Left cardiac atrium (tissue), 4 donors: ENCODE measurements at regions not wholly inside any gene's neighbourhood (a gene's known extent, or its start where the extent isn't known, plus 50 kb on each side); places are given as distances from the start of the nearest gene placed in this dataset.
A peak's percentile ranks its signal among the peaks of the same experiment; 100 is the strongest.
"Not testable (repeated sequence)": the region's sequence is repeated elsewhere in the genome, so short reads cannot be mapped to it uniquely, and the experiment has no call there.

Experiments
- ATAC-seq, 2 donors: fragments of 200-7000 bp; cut with Tn5 transposase; one replicate each; pipeline ENCODE4 v1.9.1; 2020; ENCODE audit warnings: mild to moderate bottlenecking in 2 of 2, moderate library complexity in 2 of 2
- DNase-seq: peaks from one replicate; pipeline ENCODE4 v3.0.0-alpha.2; 2020
- intact Hi-C, 2 donors: fragments of 100-400 bp; cut with DNase I; formaldehyde crosslinking; loops; one replicate each; pipeline versions ENCODE4 v1.14.1 to v1.15.1; 2022 to 2023
- donor health status: DM: no; HTN: yes; CAD: no.
- donor health status: DM: no; HTN: yes; CAD: no; lungs with severe emphysema.
- donor health status: DM: yes; HTN: yes; CAD: no.
- donor health status: Dilated cardiomyopathy.

DNA sequence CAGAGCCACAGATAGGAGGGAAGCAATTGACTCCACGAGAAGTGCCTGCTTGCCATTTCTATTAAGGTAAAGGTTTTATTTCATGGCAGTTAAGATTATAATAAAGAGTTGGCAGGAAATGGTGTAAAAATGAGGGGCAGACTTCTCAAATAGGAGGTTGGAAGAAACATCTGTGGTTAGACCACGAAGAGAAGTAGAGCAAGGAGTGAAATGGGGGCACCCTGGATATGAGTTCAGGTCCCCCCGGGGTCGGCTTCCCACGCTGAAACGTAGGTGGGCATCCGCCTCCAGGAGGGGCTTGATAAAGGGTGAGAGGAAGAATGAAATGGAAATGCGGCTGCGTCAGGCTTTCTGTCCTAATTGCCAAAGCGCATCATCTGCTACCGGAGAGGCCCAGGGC lies 209.1 kb downstream of the MAF start:
- no peak for ATAC-seq
- intact Hi-C loops, result no loop called here
- DNase-seq, result no peak

DNA sequence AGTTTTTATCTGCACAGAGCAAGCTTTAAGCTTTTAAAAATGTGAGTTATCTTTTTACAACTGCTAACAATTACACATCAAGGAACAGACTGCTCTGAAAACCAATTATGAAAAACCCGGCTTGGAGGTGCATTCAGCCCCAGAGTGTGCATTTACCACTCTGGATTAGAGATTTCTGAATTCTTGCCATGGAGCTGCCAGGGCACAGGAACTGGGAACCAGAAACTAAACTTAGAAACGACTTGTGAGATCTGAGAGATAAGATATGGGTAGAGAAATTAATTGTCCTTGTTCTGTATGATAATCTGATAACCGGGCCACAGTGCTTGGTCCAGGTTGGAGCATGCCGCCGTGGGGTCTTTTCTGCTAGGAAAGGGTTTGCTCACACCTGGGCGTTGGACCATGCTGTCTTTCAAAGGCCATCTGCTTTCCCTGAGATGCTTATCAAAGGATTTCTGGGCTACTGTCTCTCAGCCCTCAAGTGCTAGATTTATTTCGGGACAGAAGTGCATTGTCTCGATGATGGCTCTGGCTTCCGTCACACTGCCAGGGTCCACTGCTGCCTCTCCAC lies 210.0 kb downstream of the MAF start:
- ATAC-seq (no peak), DNase-seq (no peak)
- intact Hi-C loops, result no loop called here

DNA sequence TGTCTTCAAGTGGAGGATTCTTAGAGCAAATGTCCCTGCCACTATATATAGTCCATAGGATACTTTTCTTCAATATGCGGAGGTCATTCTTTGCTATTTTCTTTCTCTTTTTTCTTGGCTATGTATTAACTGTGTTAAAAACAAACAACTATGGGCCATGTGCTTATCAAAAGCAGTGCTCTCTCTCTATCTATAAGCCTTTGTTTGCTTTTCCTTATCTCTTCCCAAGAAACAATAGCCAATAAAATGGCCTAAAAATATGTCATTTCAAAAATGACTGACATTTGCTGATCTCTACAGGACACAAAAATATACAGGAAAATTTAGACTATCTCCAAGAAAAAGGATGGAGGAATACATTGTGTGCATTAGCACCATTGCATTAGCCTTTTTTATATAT lies 212.1 kb downstream of the MAF start:
- intact Hi-C loops, result no loop called here
- ATAC-seq, result no peak

DNA sequence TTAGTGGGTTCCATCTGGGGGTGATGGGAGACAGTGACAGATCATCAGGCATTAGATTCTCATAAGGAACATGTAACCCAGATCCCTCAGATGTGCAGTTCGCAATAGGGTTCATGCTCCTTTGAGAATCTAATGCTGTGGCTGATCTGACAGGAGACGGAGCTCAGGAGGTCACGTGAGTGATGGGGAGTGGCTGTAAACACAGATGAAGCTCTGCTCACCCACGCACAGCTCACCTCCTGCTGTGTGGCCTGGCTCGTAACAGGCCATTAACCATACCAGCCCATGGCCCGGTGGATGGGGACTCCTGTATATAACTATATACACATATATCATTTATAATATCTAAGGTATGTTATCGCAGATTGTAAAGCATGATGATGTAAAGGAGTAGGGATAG lies 214.2 kb downstream of the MAF start:
- intact Hi-C loops, result no loop called here
- ATAC-seq, result no peak
- DNase-seq, result no peak

More for the DNA sequence above, 212.1 kb downstream of the MAF start:
- no peak for DNase-seq

DNA sequence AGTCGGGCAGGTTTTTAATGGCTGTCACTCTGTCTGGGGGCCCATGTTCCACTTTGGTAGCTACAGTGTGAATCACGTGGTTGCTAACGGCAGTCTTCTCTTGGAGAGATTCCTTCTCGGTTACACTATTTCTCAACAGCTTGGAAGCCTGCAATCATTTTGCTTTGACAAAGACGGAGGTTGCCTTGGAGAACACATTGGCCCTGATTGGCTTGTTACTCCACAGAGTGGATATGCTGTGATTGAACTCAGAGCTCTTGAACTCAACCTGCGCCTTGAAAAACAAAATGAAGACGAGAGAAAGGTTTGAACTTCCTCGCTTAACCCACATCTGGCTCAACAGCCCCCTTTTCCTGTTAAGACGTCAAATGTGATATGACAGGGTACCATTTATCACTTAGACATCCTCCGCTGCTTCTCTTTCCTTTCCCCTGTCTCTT lies 218.9 kb downstream of the MAF start:
- DNase-seq (no peak), ATAC-seq (peak; percentile 38 to 77)
- intact Hi-C loops, result no loop called here

DNA sequence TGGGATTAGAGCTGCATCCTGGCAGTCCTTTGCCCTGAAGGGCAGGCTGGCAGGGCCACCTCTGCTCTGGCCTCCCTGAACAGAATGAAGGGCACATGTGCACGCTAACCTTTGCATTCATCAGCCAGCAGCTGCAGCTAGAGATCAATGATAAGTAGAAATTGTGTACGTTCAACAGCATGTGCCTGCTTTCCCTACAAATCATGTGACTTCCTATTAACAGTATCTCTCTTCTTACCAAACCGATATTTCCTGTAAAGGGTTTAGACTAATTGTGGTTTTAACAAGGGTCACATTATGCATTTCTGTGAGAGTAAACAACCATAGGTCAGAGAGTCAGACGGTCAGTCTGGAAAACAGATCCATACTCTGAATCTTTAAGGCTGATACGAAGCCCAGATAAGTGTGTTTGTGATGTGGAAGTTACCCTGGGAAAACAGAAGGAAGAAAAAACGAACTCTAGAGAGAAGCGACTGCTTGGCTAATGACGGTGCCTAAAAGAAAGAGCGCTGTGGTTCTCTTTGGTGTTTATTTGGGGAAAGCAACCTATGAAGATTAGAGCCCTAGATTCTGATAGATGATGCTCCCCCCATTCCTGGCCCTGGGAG lies 219.4 kb downstream of the MAF start:
- DNase-seq (no peak), ATAC-seq (peak in 1 of 2 donors; percentile 57)
- intact Hi-C loops, result no loop called here

DNA sequence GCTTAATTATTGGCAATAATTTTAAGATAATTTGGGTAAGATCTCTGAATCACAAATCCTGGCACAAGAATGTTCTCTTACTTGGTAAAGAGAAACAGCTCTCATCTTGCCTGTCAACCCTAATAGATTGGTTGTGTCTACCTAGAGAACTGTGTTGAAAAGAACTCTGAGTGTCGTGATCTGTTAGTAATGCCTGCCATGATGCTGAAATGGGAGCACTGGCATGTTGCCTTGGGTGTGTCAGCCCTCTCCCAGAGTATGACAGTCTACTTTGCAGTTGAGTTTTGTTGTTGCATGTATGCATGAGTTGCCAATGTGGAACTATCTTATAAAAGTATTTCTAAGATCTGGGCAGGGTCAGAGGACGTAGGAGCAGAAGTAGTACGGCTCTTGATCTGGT lies 221.4 kb downstream of the MAF start:
- ATAC-seq (no peak), DNase-seq (no peak)
- intact Hi-C loops, result no loop called here

DNA sequence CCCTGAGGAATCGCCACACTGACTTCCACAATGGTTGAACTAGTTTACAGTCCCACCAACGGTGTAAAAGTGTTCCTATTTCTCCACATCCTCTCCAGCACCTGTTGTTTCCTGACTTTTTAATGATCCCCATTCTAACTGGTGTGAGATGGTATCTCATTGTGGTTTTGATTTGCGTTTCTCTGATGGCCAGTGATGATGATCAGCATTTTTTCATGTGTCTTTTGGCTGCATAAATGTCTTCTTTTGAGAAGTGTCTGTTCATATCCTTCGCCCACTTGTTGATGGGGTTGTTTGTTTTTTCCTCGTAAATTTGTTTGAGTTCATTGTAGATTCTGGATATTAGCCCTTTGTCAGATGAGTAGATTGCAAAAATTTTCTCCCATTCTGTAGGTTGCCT lies 223.5 kb downstream of the MAF start:
- intact Hi-C loops, DNase-seq, ATAC-seq: not testable (repeated sequence)

DNA sequence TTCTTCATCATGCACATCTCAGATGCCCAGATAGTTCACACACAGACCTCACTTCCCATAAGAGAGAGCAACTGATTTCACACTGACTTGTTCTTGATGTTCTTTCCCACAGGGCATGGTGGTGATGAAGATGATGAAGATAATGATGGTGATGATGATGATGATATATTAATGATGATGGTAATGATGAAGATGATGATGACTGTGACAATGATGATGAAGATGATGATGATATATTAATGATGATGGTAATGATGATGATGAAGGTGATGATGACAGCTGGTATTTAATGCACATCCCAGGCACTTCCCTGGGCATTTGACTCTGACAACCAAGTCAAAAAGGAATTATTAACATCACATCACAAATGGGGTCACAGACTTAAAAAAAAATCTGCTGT lies 225.2 kb downstream of the MAF start:
- intact Hi-C loops, result no loop called here
- ATAC-seq (no peak), DNase-seq (no peak)

DNA sequence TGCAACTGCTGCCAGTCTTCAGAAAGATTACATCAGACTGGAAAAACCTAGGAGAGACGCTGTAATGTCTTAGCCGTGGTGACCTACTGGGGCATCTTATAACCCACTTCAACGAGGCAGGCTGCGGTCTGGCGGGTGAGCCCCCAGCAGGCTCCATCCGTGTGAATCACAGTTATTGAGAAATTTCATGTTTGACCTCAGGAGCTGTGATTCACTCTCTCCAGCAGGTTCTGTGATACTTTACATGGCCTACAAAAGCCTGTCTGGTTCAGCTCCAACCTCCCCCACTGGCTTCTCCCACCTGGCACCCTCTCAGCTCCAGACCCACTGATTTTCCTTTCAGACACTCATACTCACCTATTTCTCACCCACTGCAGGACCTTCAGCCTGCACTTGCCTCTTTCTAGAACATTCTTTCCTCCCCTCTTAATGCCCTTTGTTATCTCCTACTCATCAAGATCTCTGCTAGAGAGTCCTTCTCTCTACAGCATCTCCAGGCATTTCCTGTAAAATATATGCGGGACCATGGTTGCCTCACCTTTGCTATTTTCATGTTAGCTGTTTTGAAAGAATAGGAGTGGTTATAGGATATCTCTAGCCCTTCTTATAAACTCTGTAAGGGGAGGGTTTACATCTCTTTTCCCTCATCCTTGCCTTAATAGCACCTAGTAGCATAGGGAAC lies 227.9 kb downstream of the MAF start:
- intact Hi-C loops, result no loop called here
- DNase-seq, result no peak
- ATAC-seq, result peak; percentile 44 to 97

DNA sequence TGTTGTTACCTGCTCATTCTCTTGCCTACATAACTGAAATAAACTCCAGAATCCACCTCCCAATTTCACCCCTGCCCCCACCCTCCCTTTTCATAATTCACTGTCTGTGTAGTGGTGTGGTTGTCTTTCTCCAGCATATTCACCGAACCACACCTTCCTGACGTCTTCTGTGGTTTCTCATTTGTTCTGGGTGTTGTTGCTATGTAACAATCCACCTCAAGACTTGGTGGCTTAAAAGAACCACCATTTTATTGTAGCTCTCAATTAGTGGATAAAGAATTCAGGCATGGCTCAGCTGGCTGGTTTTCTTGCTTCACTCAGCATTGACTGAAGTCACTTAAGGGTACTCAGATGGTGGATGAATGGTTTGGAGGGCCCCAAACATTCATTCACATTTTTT lies 229.8 kb downstream of the MAF start:
- no peak for ATAC-seq
- intact Hi-C loops, result no loop called here
- DNase-seq, result no peak

DNA sequence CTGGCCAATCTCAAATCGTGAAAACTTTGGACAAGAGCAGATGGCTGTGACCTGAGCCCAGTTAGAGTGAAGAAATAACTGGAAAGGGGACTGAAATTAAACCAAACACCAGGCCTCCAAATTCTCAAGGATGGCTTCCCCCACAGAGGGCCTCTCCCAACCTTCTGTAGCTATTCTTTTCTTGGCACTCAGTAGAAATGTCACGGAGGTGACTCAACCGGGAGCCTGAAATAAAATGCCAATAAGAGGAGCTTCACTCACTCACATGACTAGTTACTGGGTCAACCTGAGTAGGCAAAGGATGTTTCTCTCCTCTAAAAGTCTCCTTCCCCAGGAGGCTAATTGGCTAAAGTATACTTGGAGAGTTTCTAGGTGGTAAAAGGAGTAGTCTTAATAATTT lies 230.7 kb downstream of the MAF start:
- no peak for DNase-seq
- intact Hi-C loops, result no loop called here
- no peak for ATAC-seq

DNA sequence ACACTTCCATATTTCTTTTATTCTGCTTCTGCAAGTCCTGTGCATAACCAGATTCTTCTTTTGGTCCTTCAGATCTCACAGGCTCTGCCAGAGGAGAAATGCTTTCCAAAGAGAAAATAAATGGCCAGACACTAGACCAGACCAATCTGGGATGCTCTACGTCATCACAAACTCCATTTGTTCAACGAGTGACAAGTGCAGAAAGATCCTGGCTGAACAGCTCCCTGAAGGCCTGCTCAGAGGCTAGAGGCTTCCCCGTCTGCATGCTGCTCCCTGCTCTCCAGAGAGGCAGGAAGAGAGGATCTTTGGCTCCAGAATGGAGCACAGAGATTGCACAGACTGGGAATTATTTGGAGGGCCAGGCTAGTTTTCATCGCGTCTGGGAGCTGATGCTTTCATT lies 232.7 kb downstream of the MAF start:
- intact Hi-C loops, result no loop called here
- ATAC-seq, result peak in 1 of 2 donors; percentile 53
- no peak for DNase-seq

DNA sequence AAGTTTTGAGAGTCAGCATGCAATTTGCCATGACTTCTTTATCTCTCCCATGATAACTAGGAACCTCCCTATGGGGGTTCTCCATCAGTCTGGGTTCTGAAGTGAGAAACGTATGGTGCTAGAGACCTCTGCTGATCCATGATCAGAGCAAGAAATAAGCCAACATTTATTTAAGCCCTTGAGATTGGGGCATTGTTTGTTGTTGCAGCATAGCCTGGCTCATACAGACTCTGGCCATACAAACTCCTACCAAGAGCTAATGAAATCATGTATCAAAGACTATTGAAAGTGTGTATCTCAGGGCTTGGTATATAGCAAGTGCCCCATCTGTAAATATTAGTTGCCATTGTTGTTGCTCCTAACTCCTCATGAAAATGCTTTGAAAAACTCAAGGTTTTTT lies 233.9 kb downstream of the MAF start:
- DNase-seq (no peak), ATAC-seq (no peak)
- intact Hi-C loops, result no loop called here

DNA sequence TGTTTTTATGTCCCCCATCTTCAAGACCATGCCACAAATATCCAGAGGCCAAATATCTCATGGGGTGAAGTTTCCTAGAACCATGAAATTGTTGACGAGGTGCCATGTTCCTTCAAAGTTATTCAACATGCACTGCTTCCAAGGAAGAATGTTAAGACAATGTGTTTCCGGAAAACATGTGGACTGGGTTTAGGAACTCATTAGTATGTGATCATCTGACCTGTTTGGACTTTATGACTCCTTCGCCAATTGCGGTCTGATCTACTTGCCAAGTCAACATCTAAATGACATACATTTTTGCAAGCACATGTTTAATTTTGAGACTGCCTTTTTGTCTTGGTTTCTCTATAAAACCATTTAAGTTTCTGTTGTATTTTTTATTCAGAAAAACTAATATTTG lies 234.8 kb downstream of the MAF start:
- no peak for ATAC-seq
- intact Hi-C loops, result no loop called here
- DNase-seq, result no peak

DNA sequence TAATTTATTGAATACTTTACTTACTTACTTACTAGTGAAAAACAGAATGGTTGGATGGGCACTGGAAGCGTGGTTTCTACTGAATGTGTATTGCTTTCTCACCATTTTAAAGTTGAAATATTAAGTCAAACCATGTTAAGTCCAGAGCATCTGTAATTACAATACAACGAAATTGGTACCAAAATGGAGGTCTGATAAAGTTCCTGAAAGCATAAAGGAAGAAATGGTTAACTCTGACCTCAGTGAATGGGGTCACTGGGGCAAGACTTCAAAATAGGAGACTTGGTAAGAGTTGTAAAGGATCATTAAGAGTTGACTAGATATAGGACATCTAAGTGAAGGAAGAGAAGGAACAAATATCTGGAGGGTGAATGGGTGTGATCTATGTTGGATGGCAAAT lies 237.1 kb downstream of the MAF start:
- intact Hi-C loops, result no loop called here
- no peak for ATAC-seq
- DNase-seq, result no peak

DNA sequence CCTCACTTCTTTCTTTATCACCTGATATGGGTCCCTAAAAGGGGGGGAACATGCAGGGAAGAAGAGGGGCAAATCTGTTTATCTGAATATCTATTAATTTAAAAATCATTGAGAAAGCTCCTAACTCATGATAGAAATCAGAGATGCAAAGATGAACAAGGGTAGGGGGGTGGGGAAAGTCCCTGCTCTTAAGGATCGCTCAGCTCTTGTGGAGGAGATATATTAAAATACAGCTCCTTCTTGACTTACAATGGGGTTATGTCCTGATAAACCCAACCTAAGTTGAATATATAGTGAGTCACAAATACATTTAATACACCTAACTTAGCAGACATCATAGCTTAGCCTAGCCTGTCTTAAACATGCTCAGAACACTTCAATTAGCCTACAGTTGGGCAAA lies 237.5 kb downstream of the MAF start:
- DNase-seq, result no peak
- ATAC-seq, result no peak
- intact Hi-C loops, result no loop called here

DNA sequence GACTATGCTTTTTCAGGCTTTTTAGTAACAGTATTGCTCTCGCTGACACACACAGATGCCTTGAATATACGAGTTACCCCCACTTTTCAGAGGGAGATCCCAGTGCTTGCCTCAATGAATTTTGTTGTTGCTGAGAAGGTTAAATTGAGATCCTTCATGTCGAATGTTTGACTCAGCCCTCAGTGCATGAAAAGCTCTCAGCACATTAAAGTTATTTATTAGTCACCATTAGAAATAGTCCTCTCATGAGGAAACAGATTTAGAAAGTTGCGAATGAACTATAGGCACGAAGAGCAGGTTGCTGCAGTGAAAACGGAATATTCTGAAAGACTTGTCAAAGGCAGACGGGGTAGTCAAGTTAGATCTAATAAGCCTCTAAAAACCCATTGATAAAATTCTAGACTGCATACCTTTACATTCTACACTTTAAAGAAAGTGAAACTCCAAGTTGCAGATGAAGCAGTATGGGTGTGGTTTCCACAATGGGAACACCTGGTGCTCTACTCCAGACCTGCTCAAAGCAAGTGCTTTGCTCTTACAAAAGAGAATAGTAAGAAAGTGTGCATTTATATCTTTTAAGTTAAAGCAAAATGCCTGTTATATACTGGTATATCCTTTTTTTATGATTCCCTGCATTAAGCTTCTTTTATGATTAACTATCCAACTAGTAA lies 238.1 kb downstream of the MAF start:
- no peak for ATAC-seq
- intact Hi-C loops, result no loop called here

DNA sequence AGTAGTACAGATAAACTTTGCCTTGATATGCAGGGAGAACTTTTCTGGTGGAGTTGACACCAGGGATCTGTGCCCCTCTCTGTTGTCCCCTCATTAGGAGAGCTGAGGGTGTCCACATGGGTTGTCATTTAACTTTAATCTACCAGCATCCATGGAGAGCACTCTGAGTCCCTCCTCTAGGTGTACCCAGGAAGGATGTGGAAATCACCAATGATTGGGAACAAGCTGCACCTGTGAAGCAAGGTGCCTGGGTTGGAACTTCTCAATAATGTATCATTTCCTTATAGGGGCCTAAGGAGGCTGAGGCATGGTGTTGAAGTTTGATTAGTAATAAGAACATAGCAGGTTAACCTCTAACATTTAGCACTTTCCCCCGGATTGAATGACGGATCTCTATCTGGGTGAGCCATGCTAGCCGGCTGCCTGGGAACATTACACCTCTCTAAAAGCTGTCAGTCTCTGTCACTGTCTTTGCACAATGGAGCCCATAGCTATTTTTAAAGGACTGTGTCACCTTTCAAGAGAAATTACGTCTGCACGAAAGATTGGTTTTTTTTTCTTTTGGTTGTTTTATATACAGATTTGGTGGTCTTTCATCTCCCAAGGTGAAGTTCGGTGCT lies 239.3 kb downstream of the MAF start:
- intact Hi-C loops, result no loop called here

More for the DNA sequence above, 238.1 kb downstream of the MAF start:
- no peak for DNase-seq

DNA sequence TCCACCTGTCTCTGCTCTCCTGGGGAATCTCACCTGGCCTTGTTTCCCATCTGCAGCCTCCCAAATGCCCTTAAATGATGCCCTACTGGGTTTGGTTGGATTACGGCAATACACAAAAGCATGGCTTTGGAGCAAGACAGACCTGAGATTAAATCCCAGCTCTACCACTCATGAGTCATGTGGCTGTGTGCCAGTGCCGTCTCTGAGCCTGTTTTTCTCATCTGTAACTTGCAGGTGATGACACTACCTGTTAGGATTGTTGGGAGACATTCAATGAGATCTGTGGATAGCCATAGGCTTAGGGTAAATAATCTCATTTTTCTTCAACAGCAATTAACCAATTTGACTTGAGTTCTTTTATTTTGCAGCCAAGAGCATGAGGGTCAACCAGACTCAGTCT lies 240.3 kb downstream of the MAF start:
- DNase-seq, result no peak
- no peak for ATAC-seq

More for the DNA sequence above, 239.3 kb downstream of the MAF start:
- ATAC-seq, result no peak
- DNase-seq, result no peak

More for the DNA sequence above, 240.3 kb downstream of the MAF start:
- intact Hi-C loops, result no loop called here
